WTC11 (cell line): ENCODE measurements at regions not wholly inside any gene's neighbourhood (a gene's known extent, or its start where the extent isn't known, plus 50 kb on each side); places are given as distances from the start of the nearest gene placed in this dataset.

ENCODE experiments used
- ATAC-seq: fragments of 200-7000 bp; cut with Tn5 transposase; 2 replicates; pipeline ENCODE4 v1.10.0; 2021; ENCODE audit warnings: mild to moderate bottlenecking, moderate library complexity
- CTCF ChIA-PET: fragments of 300-600 bp; sonication (Branson Sonifier 250); formaldehyde crosslinking; loops from one replicate; lab custom pipeline; 2021; ENCODE audit warnings: antibody characterized with exemption; lab: Charles Lee
- POLR2A ChIA-PET: fragments of 350-600 bp; sonication (Branson Sonifier 250); formaldehyde crosslinking; loops from one replicate; lab custom pipeline; 2021; ENCODE audit warnings: antibody characterized with exemption; lab: Charles Lee
- DNase-seq: peaks from one replicate; pipeline ENCODE4 v3.0.0; 2021; ENCODE audit warnings: low spot score
- H3K27ac Mint-ChIP-seq: 2 replicates; pipeline ENCODE4 v1.8.0; 2021; ENCODE audit warnings: mixed read lengths
- H3K27me3 Mint-ChIP-seq: 2 replicates; pipeline ENCODE4 v1.8.0; 2021; ENCODE audit warnings: low read depth, mild to moderate bottlenecking, moderate library complexity, mixed read lengths
- H3K36me3 Mint-ChIP-seq: 2 replicates; pipeline ENCODE4 v1.8.0; 2021; ENCODE audit warnings: mixed read lengths
- H3K4me1 Mint-ChIP-seq: 2 replicates; pipeline ENCODE4 v1.8.0; 2022; ENCODE audit warnings: mixed read lengths
- H3K4me3 Mint-ChIP-seq: 2 replicates; pipeline ENCODE4 v1.8.0; 2021; ENCODE audit warnings: mild to moderate bottlenecking, moderate library complexity, mixed read lengths
- H3K9me3 Mint-ChIP-seq: 2 replicates; pipeline ENCODE4 v1.8.0; 2021; ENCODE audit warnings: mixed read lengths
- AFF4 ChIP-seq: sonication (generic); formaldehyde crosslinking; IDR thresholded peaks from 2 replicates; pipeline ENCODE4 v1.8.1; 2023; ENCODE audit warnings: mild to moderate bottlenecking, missing genetic modification reagents, borderline replicate concordance
- CDX4 ChIP-seq: fragments of 250-450 bp; sonication (Bioruptor Pico); IDR thresholded peaks from 2 replicates; pipeline ENCODE4 v1.9.0; 2021; ENCODE audit warnings: moderate library complexity, mild to moderate bottlenecking, inconsistent platforms, borderline replicate concordance
- CREB1 ChIP-seq: sonication (generic); formaldehyde crosslinking; IDR thresholded peaks from 2 replicates; pipeline ENCODE4 v1.8.0; 2023; ENCODE audit warnings: mild to moderate bottlenecking, missing genetic modification reagents
- ESRRA ChIP-seq: sonication (generic); formaldehyde crosslinking; IDR thresholded peaks from 2 replicates; pipeline ENCODE4 v1.8.1; 2022; ENCODE audit warnings: mild to moderate bottlenecking, missing genetic modification reagents, borderline replicate concordance
- FOXP4 ChIP-seq: sonication (generic); formaldehyde crosslinking; IDR thresholded peaks from 2 replicates; pipeline ENCODE4 v1.8.0; 2022; ENCODE audit warnings: mild to moderate bottlenecking, missing genetic modification reagents
- GABPB1 ChIP-seq: sonication (generic); formaldehyde crosslinking; IDR thresholded peaks from 2 replicates; pipeline ENCODE4 v1.8.1; 2023; ENCODE audit warnings: mild to moderate bottlenecking, missing genetic modification reagents
- GRHL2 ChIP-seq: fragments of 250-450 bp; sonication (Bioruptor Pico); IDR thresholded peaks from 2 replicates; pipeline ENCODE4 v1.8.0; 2022; ENCODE audit warnings: mild to moderate bottlenecking, moderate library complexity; ENCODE audit not compliant: insufficient replicate concordance, severe bottlenecking
- HMGXB4 ChIP-seq: sonication (generic); formaldehyde crosslinking; IDR thresholded peaks from 2 replicates; pipeline ENCODE4 v1.8.1; 2023; ENCODE audit warnings: mild to moderate bottlenecking, moderate library complexity, missing genetic modification reagents
- NR2C2 ChIP-seq: sonication (generic); formaldehyde crosslinking; IDR thresholded peaks from 2 replicates; pipeline ENCODE4 v1.8.0; 2022; ENCODE audit warnings: mild to moderate bottlenecking, missing genetic modification reagents
- OVOL2 ChIP-seq: fragments of 250-450 bp; sonication (Bioruptor Pico); IDR thresholded peaks from 2 replicates; pipeline ENCODE4 v1.9.0; 2021; ENCODE audit warnings: mild to moderate bottlenecking, borderline replicate concordance
- PRDM15 ChIP-seq: sonication (generic); formaldehyde crosslinking; IDR thresholded peaks from 2 replicates; pipeline ENCODE4 v1.8.0; 2022; ENCODE audit warnings: missing genetic modification reagents
- RORB ChIP-seq: fragments of 250-450 bp; sonication (Bioruptor Pico); IDR thresholded peaks from 2 replicates; pipeline ENCODE4 v1.9.0; 2021; ENCODE audit warnings: mild to moderate bottlenecking
- SP1 ChIP-seq: sonication (generic); formaldehyde crosslinking; conservative IDR thresholded peaks from 2 replicates; pipeline ENCODE4 v1.8.1; 2022; ENCODE audit warnings: missing genetic modification reagents
- ZBTB21 ChIP-seq: sonication (generic); formaldehyde crosslinking; IDR thresholded peaks from 2 replicates; pipeline ENCODE4 v1.8.1; 2023; ENCODE audit warnings: mild to moderate bottlenecking, missing genetic modification reagents, borderline replicate concordance
- ZNF121 ChIP-seq: sonication (generic); formaldehyde crosslinking; IDR thresholded peaks from 2 replicates; pipeline ENCODE4 v1.8.0; 2023; ENCODE audit warnings: missing genetic modification reagents

GRCh38 chr15:25051399-25052154 is 96.8 kb downstream of the SNRPN start:
- DNase-seq (no peak), ATAC-seq (no peak)
- Mint-ChIP-seq H3K9me3 (peaks cover 85% of the 10 kb centered on the region), H3K27ac (no peak overlapping the region; the same call in 1 of the 2 replicates), H3K4me1 (no peaks in the 10 kb centered on the region; the same call in 1 of the 2 replicates), H3K4me3 (no peak overlapping the region), H3K36me3 (peaks cover 97% of the 10 kb centered on the region), H3K27me3 (peaks cover 4% of the 10 kb centered on the region)
- TF ChIP-seq FOXP4 (CRISPR knock-in tag) = no peak
- no peak for TF ChIP-seq ESRRA (CRISPR knock-in tag)
- TF ChIP-seq RORB (CRISPR knock-in tag) = no peak
- no peak for TF ChIP-seq ZNF121 (CRISPR knock-in tag)
- no peak for TF ChIP-seq GRHL2 (CRISPR knock-in tag)
- no peak for TF ChIP-seq GABPB1
- TF ChIP-seq SP1 (CRISPR knock-in tag) = no peak
- TF ChIP-seq ZBTB21 (CRISPR knock-in tag) = no peak
- no peak for TF ChIP-seq NR2C2 (CRISPR knock-in tag)
- TF ChIP-seq CREB1 = no peak
- no peak for TF ChIP-seq HMGXB4 (CRISPR knock-in tag)
- TF ChIP-seq OVOL2 (CRISPR knock-in tag) = no peak
- TF ChIP-seq CDX4 (CRISPR knock-in tag) = no peak
- TF ChIP-seq PRDM15 (CRISPR knock-in tag) = no peak
- no peak for TF ChIP-seq AFF4 (CRISPR knock-in tag)
- POLR2A ChIA-PET = no interaction called here
- CTCF ChIA-PET = no interaction called here
